GM21390 (cell line): ENCODE measurements at regions not wholly inside any gene's neighbourhood (a gene's known extent, or its start where the extent isn't known, plus 50 kb on each side); places are given as distances from the start of the nearest gene placed in this dataset.
"Not testable (repeated sequence)": the region's sequence is repeated elsewhere in the genome, so short reads cannot be mapped to it uniquely, and the experiment has no call there.

Experiments
- ATAC-seq: cut with Tn5 transposase; IDR thresholded peaks from one replicate; pipeline ENCODE4 v1.9.1; 2021; ENCODE audit not compliant: unreplicated experiment

- ATAC-seq = no peak
Measured at GRCh38 chr13:79642596-79642995, 161.6 kb downstream of the NDFIP2 start.

GRCh38 chr13:79637133-79637763 is 156.3 kb downstream of the NDFIP2 start:
- ATAC-seq = no peak

DNA sequence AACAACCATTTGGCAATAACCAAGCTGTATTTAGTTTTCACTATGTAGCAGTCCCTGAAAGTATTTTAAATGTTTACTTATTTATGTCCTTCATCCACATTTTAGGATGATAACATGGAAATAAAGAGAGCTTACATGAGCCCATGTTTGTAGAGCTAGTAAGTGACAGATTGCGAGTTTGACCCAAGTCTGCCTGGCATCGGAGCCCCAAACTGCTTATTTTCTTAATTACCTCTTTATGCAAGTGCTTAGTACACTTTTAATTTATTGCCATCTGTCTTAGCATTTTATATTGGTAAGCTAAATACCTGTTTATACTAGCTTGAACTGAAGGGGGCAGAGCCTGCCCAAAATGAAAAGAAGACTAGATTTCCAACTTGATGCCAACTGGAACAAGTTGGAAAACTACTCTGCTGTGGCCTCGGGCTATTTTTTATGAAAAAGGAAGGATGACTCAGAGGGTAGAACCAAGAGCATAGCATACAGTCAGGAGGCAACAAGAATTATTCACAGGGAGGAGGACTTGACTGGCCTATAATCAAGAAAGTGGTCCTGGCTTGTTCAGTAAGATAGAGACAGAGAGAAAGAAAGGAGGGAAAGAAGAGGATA is 150.2 kb downstream of the NDFIP2 start:
- ATAC-seq = no peak

DNA sequence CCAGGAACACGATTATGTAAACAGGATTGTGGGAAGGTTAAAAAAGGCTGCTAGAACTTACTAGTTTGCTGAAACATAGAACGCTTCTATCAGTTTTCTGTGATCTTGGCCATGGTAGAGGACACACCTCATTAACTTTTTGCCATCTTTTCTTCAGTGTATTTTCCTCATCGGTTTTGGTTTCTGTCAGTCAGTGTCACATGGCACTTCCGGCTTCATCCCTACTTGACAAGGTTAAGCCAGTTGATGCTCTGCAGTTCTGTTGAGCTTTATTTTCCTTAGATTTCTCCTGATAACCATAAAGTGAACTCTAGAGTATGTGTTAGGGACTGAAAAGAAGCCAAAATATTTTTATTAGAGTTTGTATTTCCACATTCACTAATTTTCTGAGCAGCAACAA is 147.5 kb downstream of the NDFIP2 start:
- ATAC-seq = no peak

DNA sequence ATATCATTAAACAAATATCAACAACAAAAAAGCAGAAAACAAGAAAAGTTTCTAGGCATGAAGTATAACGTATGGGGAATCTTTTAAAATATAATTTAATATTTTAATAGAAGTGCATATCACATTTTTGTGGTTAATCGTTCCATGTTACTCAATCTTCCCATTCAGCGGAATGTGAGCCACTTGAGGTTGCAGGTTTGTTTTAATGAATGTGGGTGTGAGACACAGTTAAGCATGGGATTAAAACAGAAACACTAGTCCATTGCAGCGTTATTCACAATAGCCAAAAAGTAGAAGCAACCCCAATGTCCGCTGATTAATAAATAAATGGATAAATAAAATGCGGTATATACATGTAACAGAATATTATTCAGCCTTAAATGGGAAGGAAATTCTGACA is 146.0 kb downstream of the NDFIP2 start:
- ATAC-seq = no peak

- ATAC-seq = no peak
Measured at GRCh38 chr13:79625517-79625916, 144.6 kb downstream of the NDFIP2 start.

GRCh38 chr13:79621902-79622301 is 140.9 kb downstream of the NDFIP2 start:
- ATAC-seq = no peak

DNA sequence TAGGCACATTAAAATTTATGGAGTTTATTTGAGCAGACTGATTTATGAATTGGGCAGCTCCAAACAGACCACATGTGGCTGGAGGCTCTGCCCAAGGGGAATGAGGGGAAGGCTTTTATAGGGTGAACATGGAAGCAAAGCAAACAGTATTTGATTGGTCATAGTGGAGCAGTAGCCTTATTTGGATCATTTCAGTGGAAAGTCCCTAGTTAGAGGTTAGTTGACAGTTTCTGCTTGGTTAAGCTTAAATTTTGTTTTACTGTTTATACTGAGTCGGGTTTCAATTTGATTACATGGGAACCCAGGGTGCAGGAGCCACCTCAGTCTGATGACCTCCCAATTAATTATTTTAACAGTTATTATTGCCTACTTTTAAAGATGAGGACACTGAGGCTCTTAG is 140.5 kb downstream of the NDFIP2 start:
- no peak for ATAC-seq

DNA sequence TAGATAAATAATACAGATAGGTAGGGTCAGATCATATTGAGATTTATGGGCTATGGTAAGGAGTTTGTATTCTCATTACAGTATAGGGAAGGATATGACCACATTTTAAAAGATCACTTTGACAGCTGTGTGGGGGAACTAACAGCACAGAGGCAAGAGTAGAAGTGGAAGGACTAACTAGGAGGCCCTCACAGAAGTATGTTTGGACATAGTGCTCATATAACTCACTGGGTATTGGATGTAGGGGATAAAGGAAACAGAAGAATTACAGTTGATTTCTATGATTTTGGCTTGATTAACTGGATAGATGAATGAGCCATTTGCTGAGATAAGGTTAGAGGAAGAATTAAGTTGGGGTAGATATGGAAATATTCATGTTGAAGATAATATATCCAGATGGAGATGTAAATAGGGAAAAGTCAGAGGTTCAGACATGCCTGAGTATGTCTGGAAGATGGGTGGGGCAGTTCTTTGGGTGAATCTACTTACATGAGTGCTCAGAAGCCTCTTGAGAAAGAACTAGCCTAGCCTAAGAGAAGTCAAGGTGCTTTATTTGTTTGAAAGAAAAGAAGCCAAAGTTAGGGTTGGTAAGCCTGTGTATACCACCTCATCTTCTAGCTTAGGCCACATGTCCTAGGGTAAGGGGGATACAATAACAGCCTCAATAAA is 133.4 kb downstream of the NDFIP2 start:
- ATAC-seq = no peak

DNA sequence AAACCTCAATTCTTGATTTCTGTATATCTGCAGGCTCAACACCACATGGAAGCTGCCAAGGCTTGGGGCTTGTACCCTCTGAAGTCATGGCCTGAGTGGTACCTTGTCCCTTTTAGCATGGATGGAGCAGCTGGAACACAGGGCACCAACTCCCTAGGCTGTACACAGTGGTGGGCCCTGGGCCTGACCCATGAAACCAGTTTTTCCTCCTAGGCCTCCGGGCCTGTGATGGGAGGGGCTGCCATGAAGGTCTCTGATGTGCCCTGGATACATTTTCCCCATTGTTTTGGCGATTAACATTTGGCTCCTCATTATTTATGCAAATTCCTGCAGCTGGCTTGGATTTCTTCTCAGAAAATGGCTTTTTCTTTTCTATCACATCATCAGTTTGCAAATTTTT is 131.6 kb downstream of the NDFIP2 start:
- ATAC-seq = no peak

- not testable (repeated sequence) for ATAC-seq
Measured at GRCh38 chr13:79607895-79608294, 126.9 kb downstream of the NDFIP2 start.
